ENCODE measurements at regions not wholly inside any gene's neighbourhood (a gene's known extent, or its start where the extent isn't known, plus 50 kb on each side); places are given as distances from the start of the nearest gene placed in this dataset.
"Not testable (repeated sequence)": the region's sequence is repeated elsewhere in the genome, so short reads cannot be mapped to it uniquely, and the experiment has no call there.

GRCh38 chr3:185992831-185993374 lies 55.1 kb upstream of the TRA2B start (continued):
- TF ChIP-seq ZNF549 (CRISPR knock-in tag; IDR thresholded peaks at IDR 0.05) (no peak), NAIF1 (CRISPR knock-in tag; IDR thresholded peaks at IDR 0.05; ENCODE audit: borderline replicate concordance) (no peak)

- BruUV-seq (replicated peaks); H3K9me3 ChIP-seq (ENCODE audit: low read length); FAIRE-seq; DNase-seq (ENCODE audit: low spot score); H3K9ac ChIP-seq (ENCODE audit: insufficient read depth, low read depth, low read length); POLR2A ChIA-PET; H4K20me1 ChIP-seq (ENCODE audit: insufficient read depth, low read length); H3K27ac ChIP-seq (ENCODE audit: extremely low read length, insufficient read depth, low read length); H3K4me2 ChIP-seq (ENCODE audit: low read depth, low read length); H3K4me3 ChIP-seq (replicated peaks in 1 of 3; ENCODE audit: insufficient read depth in 1 of 3, low read depth in 2 of 3, low read length in 3 of 3); H3K79me2 ChIP-seq (ENCODE audit: insufficient read depth, low read length); intact Hi-C loops (cut with micrococcal nuclease; ENCODE audit: unreplicated experiment); H3K36me3 ChIP-seq (replicated peaks in 1 of 2; ENCODE audit: control insufficient read depth in 1 of 2, insufficient read depth in 2 of 2, low read length in 2 of 2); CTCF ChIA-PET (ENCODE audit: low intra/inter-chr PET ratio, low total read pairs); H2AFZ ChIP-seq (ENCODE audit: low read length): not testable (repeated sequence)
- Histone ChIP-seq H3K4me1 (ENCODE audit: insufficient read depth, low read length) (peaks cover 16% of the 10 kb centered on the region), H3K27me3 (ENCODE audit: control insufficient read depth in 1 of 2, insufficient read depth in 2 of 2, low read length in 2 of 2) (peaks cover 2 to 15% of the 10 kb centered on the region in 2 experiments; a peak in 4 of 5 replicates)
- ATAC-seq, result peak; percentile 59
- in situ Hi-C loops (cut with HindIII; ENCODE audit: extremely low pct_ligation_motif_present, low pct_unique_long_range_greater_than_20kb), result loop anchor here (25.0 kb wide), 1 partner anchor 821 kb away; the partner anchor contains the start of gene RFC4
- WGBS (ENCODE audit: low lambda C conversion rate), result 59% methylated on average over 4 of the region's 4 CpGs
Observed at GRCh38 chr3:185990995-185991394, 53.2 kb upstream of the TRA2B start.

GRCh38 chr3:185989511-185989910 lies 51.7 kb upstream of the TRA2B start:
- no TSS peak for BruUV-seq (replicated peaks)
- WGBS (ENCODE audit: low lambda C conversion rate), result 26% methylated on average over 3 of the region's 3 CpGs
- Histone ChIP-seq H3K27ac (ENCODE audit: extremely low read length, insufficient read depth, low read length) (no peak overlapping the region), H4K20me1 (ENCODE audit: insufficient read depth, low read length) (no peaks in the 10 kb centered on the region), H3K4me3 (replicated peaks in 1 of 3; ENCODE audit: insufficient read depth in 1 of 3, low read depth in 2 of 3, low read length in 3 of 3) (no peak overlapping the region), H3K4me2 (ENCODE audit: low read depth, low read length) (no peak overlapping the region), H3K4me1 (ENCODE audit: insufficient read depth, low read length) (peaks cover 26% of the 10 kb centered on the region), H3K9me3 (ENCODE audit: low read length) (no peaks in the 10 kb centered on the region), H3K79me2 (ENCODE audit: insufficient read depth, low read length) (no peaks in the 10 kb centered on the region), H3K36me3 (replicated peaks in 1 of 2; ENCODE audit: control insufficient read depth in 1 of 2, insufficient read depth in 2 of 2, low read length in 2 of 2) (no peaks in the 10 kb centered on the region), H3K9ac (ENCODE audit: insufficient read depth, low read depth, low read length) (no peak overlapping the region), H2AFZ (ENCODE audit: low read length) (no peak overlapping the region), H3K27me3 (ENCODE audit: control insufficient read depth in 1 of 2, insufficient read depth in 2 of 2, low read length in 2 of 2) (peaks cover 2 to 15% of the 10 kb centered on the region in 2 experiments; a peak in 4 of 5 replicates)
- ChIA-PET POLR2A (no interaction called here), CTCF (ENCODE audit: low intra/inter-chr PET ratio, low total read pairs) (no interaction called here)
- FAIRE-seq (no peak), ATAC-seq (no peak), DNase-seq (ENCODE audit: low spot score) (no peak)
- in situ Hi-C loops (cut with HindIII; ENCODE audit: extremely low pct_ligation_motif_present, low pct_unique_long_range_greater_than_20kb), result loop anchor here (25.0 kb wide), 1 partner anchor 823 kb away; the partner anchor contains the start of gene RFC4
- intact Hi-C loops (cut with micrococcal nuclease; ENCODE audit: unreplicated experiment), result loop anchor here (10.0 kb wide), 1 partner anchor 105 kb away; no protein-coding TSS in a partner anchor
- TF ChIP-seq MAFK (conservative IDR thresholded peaks at IDR 0.05 in 1 of 2, IDR thresholded peaks at IDR 0.05 in 1 of 2; ENCODE audit: low read length in 2 of 2), result 0 out of 4 replicates have a peak, but pooled peaks of 1 of the 2 experiments have one; percentile 1
- TF ChIP-seq ZNF644 (CRISPR knock-in tag; IDR thresholded peaks at IDR 0.05; ENCODE audit: low read depth), result no peak

All from HepG2 (cell line).